Immature natural killer cell (primary cell): ENCODE measurements at regions not wholly inside any gene's neighbourhood (a gene's known extent, or its start where the extent isn't known, plus 50 kb on each side); places are given as distances from the start of the nearest gene placed in this dataset.

Experiments
- DNase-seq, 3 donors: peaks; one replicate each; pipeline ENCODE4 v3.0.0; 2022; ENCODE audit warnings: mixed read lengths in 1 of 3
- H3K27ac Mint-ChIP-seq, 6 donors: one replicate each; pipeline ENCODE4 v1.8.0; 2020; ENCODE audit warnings: mixed read lengths in 6 of 6, mild to moderate bottlenecking in 5 of 6, inconsistent platforms in 4 of 6, moderate library complexity in 3 of 6
- H3K27me3 Mint-ChIP-seq, 3 donors: one replicate each; pipeline ENCODE4 v1.8.0; 2020 to 2021; ENCODE audit warnings: low read depth in 3 of 3, mild to moderate bottlenecking in 3 of 3, mixed read lengths in 3 of 3, moderate library complexity in 3 of 3, inconsistent platforms in 1 of 3
- H3K36me3 Mint-ChIP-seq, 3 donors: one replicate each; pipeline ENCODE4 v1.8.0; 2020; ENCODE audit warnings: mixed read lengths in 3 of 3, inconsistent platforms in 2 of 3, mild to moderate bottlenecking in 2 of 3
- H3K4me1 Mint-ChIP-seq, 2 donors: one replicate each; pipeline ENCODE4 v1.8.0; 2020; ENCODE audit warnings: inconsistent platforms in 2 of 2, mild to moderate bottlenecking in 2 of 2, mixed read lengths in 2 of 2, moderate library complexity in 1 of 2
- H3K4me3 Mint-ChIP-seq, 5 donors: one replicate each; pipeline ENCODE4 v1.8.0; 2020; ENCODE audit warnings: mild to moderate bottlenecking in 5 of 5, mixed read lengths in 5 of 5, inconsistent platforms in 3 of 5, moderate library complexity in 3 of 5
- H3K9me3 Mint-ChIP-seq, 6 donors: one replicate each; pipeline ENCODE4 v1.8.0; 2020; ENCODE audit warnings: mild to moderate bottlenecking in 6 of 6, mixed read lengths in 6 of 6, inconsistent platforms in 4 of 6, moderate library complexity in 3 of 6

- H3K4me1 Mint-ChIP-seq, result no peaks in the 10 kb centered on the region
- no peak overlapping the region for H3K4me3 Mint-ChIP-seq
- DNase-seq, result no peak
- H3K27ac Mint-ChIP-seq, result no peak overlapping the region
- no peaks in the 10 kb centered on the region for H3K36me3 Mint-ChIP-seq
- peaks cover 0 to 3% (median 2%) of the 10 kb centered on the region in 6 donors for H3K9me3 Mint-ChIP-seq
- peaks cover 0 to 6% (median 1%) of the 10 kb centered on the region in 3 donors for H3K27me3 Mint-ChIP-seq
Measured at GRCh38 chr16:13756411-13757140, 163.4 kb upstream of the ERCC4 start.

GRCh38 chr16:13766334-13766733, 153.6 kb upstream of the ERCC4 start:
- Mint-ChIP-seq H3K27ac (no peak overlapping the region), H3K9me3 (peaks cover 0 to 8% (median under 1%) of the 10 kb centered on the region in 6 donors), H3K36me3 (no peaks in the 10 kb centered on the region), H3K4me3 (no peak overlapping the region), H3K4me1 (no peaks in the 10 kb centered on the region), H3K27me3 (peaks cover 0 to 3% (median 2%) of the 10 kb centered on the region in 3 donors)
- no peak for DNase-seq

- Mint-ChIP-seq H3K9me3 (peaks cover 0 to 8% (median under 1%) of the 10 kb centered on the region in 6 donors), H3K36me3 (no peaks in the 10 kb centered on the region), H3K4me1 (no peaks in the 10 kb centered on the region), H3K27me3 (peaks cover 0 to 2% (median 2%) of the 10 kb centered on the region in 3 donors), H3K4me3 (no peak overlapping the region), H3K27ac (no peak overlapping the region)
- no peak for DNase-seq
Measured at GRCh38 chr16:13767215-13767614, 152.7 kb upstream of the ERCC4 start.

- no peak overlapping the region for H3K27ac Mint-ChIP-seq
- H3K4me3 Mint-ChIP-seq, result no peak overlapping the region
- H3K27me3 Mint-ChIP-seq, result peaks cover 0 to 2% (median 2%) of the 10 kb centered on the region in 3 donors
- DNase-seq, result no peak
- no peaks in the 10 kb centered on the region for H3K36me3 Mint-ChIP-seq
- H3K9me3 Mint-ChIP-seq, result peaks cover 0 to 6% (median under 1%) of the 10 kb centered on the region in 6 donors
- H3K4me1 Mint-ChIP-seq, result no peaks in the 10 kb centered on the region
Measured at GRCh38 chr16:13768471-13768870, 151.5 kb upstream of the ERCC4 start.

GRCh38 chr16:13770436-13770835, 149.5 kb upstream of the ERCC4 start:
- H3K9me3 Mint-ChIP-seq, result peaks cover 0 to 7% (median 1%) of the 10 kb centered on the region in 6 donors
- no peaks in the 10 kb centered on the region for H3K4me1 Mint-ChIP-seq
- no peak for DNase-seq
- H3K36me3 Mint-ChIP-seq, result no peaks in the 10 kb centered on the region
- H3K27me3 Mint-ChIP-seq, result peaks cover 0 to 2% (median under 1%) of the 10 kb centered on the region in 3 donors
- no peak overlapping the region for H3K27ac Mint-ChIP-seq
- no peak overlapping the region for H3K4me3 Mint-ChIP-seq

- H3K27me3 Mint-ChIP-seq, result peaks cover 0 to 2% (median 0%) of the 10 kb centered on the region in 3 donors
- no peak overlapping the region for H3K27ac Mint-ChIP-seq
- H3K36me3 Mint-ChIP-seq, result no peaks in the 10 kb centered on the region
- no peak overlapping the region for H3K4me3 Mint-ChIP-seq
- DNase-seq, result no peak
- no peaks in the 10 kb centered on the region for H3K4me1 Mint-ChIP-seq
- peaks cover 0 to 5% (median 2%) of the 10 kb centered on the region in 6 donors for H3K9me3 Mint-ChIP-seq
Measured at GRCh38 chr16:13772782-13773181, 147.2 kb upstream of the ERCC4 start.

- H3K27ac Mint-ChIP-seq, result no peak overlapping the region
- no peaks in the 10 kb centered on the region for H3K4me1 Mint-ChIP-seq
- DNase-seq, result no peak
- peaks cover 0 to 4% (median 0%) of the 10 kb centered on the region in 3 donors for H3K27me3 Mint-ChIP-seq
- peaks cover 0 to 7% (median 2%) of the 10 kb centered on the region in 6 donors for H3K9me3 Mint-ChIP-seq
- peaks cover 0 to 3% (median 0%) of the 10 kb centered on the region in 3 donors for H3K36me3 Mint-ChIP-seq
- H3K4me3 Mint-ChIP-seq, result no peak overlapping the region
Measured at GRCh38 chr16:13779676-13780075, 140.3 kb upstream of the ERCC4 start.

GRCh38 chr16:13780406-13781168, 139.4 kb upstream of the ERCC4 start:
- Mint-ChIP-seq H3K4me1 (no peaks in the 10 kb centered on the region), H3K27me3 (peaks cover 0 to 4% (median under 1%) of the 10 kb centered on the region in 3 donors), H3K27ac (no peak overlapping the region), H3K9me3 (peaks cover 0 to 7% (median under 1%) of the 10 kb centered on the region in 6 donors), H3K36me3 (peaks cover 0 to 3% (median 0%) of the 10 kb centered on the region in 3 donors), H3K4me3 (no peak overlapping the region)
- no peak for DNase-seq

GRCh38 chr16:13781169-13781564, 138.8 kb upstream of the ERCC4 start:
- no peak for DNase-seq
- Mint-ChIP-seq H3K27ac (no peak overlapping the region), H3K4me1 (no peaks in the 10 kb centered on the region), H3K36me3 (peaks cover 0 to 3% (median 0%) of the 10 kb centered on the region in 3 donors), H3K4me3 (no peak overlapping the region), H3K27me3 (peaks cover 0 to 4% (median 2%) of the 10 kb centered on the region in 3 donors), H3K9me3 (peaks cover 0 to 7% (median 0%) of the 10 kb centered on the region in 6 donors)

GRCh38 chr16:13781575-13782338, 138.2 kb upstream of the ERCC4 start:
- no peak overlapping the region for H3K4me3 Mint-ChIP-seq
- H3K4me1 Mint-ChIP-seq, result no peaks in the 10 kb centered on the region
- peaks cover 0 to 7% (median 0%) of the 10 kb centered on the region in 6 donors for H3K9me3 Mint-ChIP-seq
- no peak overlapping the region for H3K27ac Mint-ChIP-seq
- H3K36me3 Mint-ChIP-seq, result peaks cover 0 to 3% (median 0%) of the 10 kb centered on the region in 3 donors
- no peak for DNase-seq
- peaks cover 0 to 4% (median 2%) of the 10 kb centered on the region in 3 donors for H3K27me3 Mint-ChIP-seq

- DNase-seq, result no peak
- Mint-ChIP-seq H3K27me3 (peaks cover 0 to 8% (median 1%) of the 10 kb centered on the region in 3 donors), H3K4me3 (no peak overlapping the region), H3K4me1 (no peaks in the 10 kb centered on the region), H3K36me3 (no peaks in the 10 kb centered on the region), H3K27ac (no peak overlapping the region), H3K9me3 (no peaks in the 10 kb centered on the region)
Measured at GRCh38 chr16:13791095-13791494, 128.9 kb upstream of the ERCC4 start.

- peaks cover 1 to 4% (median 2%) of the 10 kb centered on the region in 3 donors for H3K27me3 Mint-ChIP-seq
- no peak for DNase-seq
- H3K4me3 Mint-ChIP-seq, result no peak overlapping the region
- no peaks in the 10 kb centered on the region for H3K9me3 Mint-ChIP-seq
- H3K36me3 Mint-ChIP-seq, result no peaks in the 10 kb centered on the region
- no peak overlapping the region for H3K27ac Mint-ChIP-seq
- no peaks in the 10 kb centered on the region for H3K4me1 Mint-ChIP-seq
Measured at GRCh38 chr16:13793841-13794409, 126.0 kb upstream of the ERCC4 start.

- no peak overlapping the region for H3K27ac Mint-ChIP-seq
- H3K36me3 Mint-ChIP-seq, result no peaks in the 10 kb centered on the region
- peaks cover 0 to 1% (median 0%) of the 10 kb centered on the region in 6 donors for H3K9me3 Mint-ChIP-seq
- H3K4me1 Mint-ChIP-seq, result no peaks in the 10 kb centered on the region
- H3K27me3 Mint-ChIP-seq, result peaks cover 1 to 4% (median 2%) of the 10 kb centered on the region in 3 donors
- H3K4me3 Mint-ChIP-seq, result no peak overlapping the region
- no peak for DNase-seq
Measured at GRCh38 chr16:13795131-13795530, 124.8 kb upstream of the ERCC4 start.
